GM23338 (cell line): ENCODE measurements at regions not wholly inside any gene's neighbourhood (a gene's known extent, or its start where the extent isn't known, plus 50 kb on each side); places are given as distances from the start of the nearest gene placed in this dataset.

Source experiments
- ATAC-seq: fragments of 200-7000 bp; cut with Tn5 transposase; 3 replicates; pipeline ENCODE4 v1.9.1; 2020
- DNase-seq: peaks from one replicate; pipeline ENCODE4 v3.0.0-alpha.2; 2015; ENCODE audit warnings: low spot score
- H2AFZ ChIP-seq: fragments of 200-600 bp; sonication (generic); 2 replicates; pipeline ENCODE4 v1.8.0; 2016; ENCODE audit warnings: antibody characterized with exemption, mild to moderate bottlenecking, moderate library complexity
- H3F3A ChIP-seq: fragments of 200-600 bp; sonication (generic); replicated peaks from 2 replicates; pipeline ENCODE4 v1.8.0; 2017; ENCODE audit warnings: antibody characterized with exemption, mixed run types, low read depth
- H3K27ac ChIP-seq: fragments of 200-600 bp; sonication (generic); 2 replicates; pipeline ENCODE4 v1.6.1; 2016; ENCODE audit warnings: low read depth
- H3K27me3 ChIP-seq: fragments of 200-600 bp; sonication (generic); 2 replicates; pipeline ENCODE4 v1.8.0; 2016; ENCODE audit warnings: mild to moderate bottlenecking, mixed run types, moderate library complexity; ENCODE audit not compliant: insufficient read depth
- H3K36me3 ChIP-seq: fragments of 200-600 bp; sonication (generic); 2 replicates; pipeline ENCODE4 v1.8.0; 2016; ENCODE audit warnings: mild to moderate bottlenecking; ENCODE audit not compliant: insufficient read depth
- H3K4me1 ChIP-seq: fragments of 200-600 bp; sonication (generic); 2 replicates; pipeline ENCODE4 v1.8.0; 2016; ENCODE audit warnings: mild to moderate bottlenecking, moderate library complexity; ENCODE audit not compliant: insufficient read depth
- H3K4me2 ChIP-seq: fragments of 200-600 bp; sonication (generic); 2 replicates; pipeline ENCODE4 v1.7.1; 2017; ENCODE audit warnings: mixed run types
- H3K4me3 ChIP-seq: fragments of 200-600 bp; sonication (generic); 2 replicates; pipeline ENCODE4 v1.6.1; 2016; ENCODE audit warnings: mixed run types
- H3K79me2 ChIP-seq: fragments of 200-600 bp; sonication (generic); replicated peaks from 2 replicates; pipeline ENCODE4 v1.8.0; 2017; ENCODE audit warnings: mild to moderate bottlenecking; ENCODE audit not compliant: insufficient read depth
- H3K9me2 ChIP-seq: fragments of 200-600 bp; sonication (generic); 2 replicates; pipeline ENCODE4 v1.8.0; 2017; ENCODE audit not compliant: insufficient read depth
- H4K20me1 ChIP-seq: fragments of 200-600 bp; sonication (generic); replicated peaks from 2 replicates; pipeline ENCODE4 v1.8.0; 2017; ENCODE audit warnings: mild to moderate bottlenecking; ENCODE audit not compliant: insufficient read depth
- H3K27ac Mint-ChIP-seq: 2 replicates; pipeline ENCODE4 v1.8.0; 2020; ENCODE audit warnings: inconsistent platforms, mild to moderate bottlenecking, moderate library complexity, mixed read lengths
- H3K27me3 Mint-ChIP-seq: 3 replicates; pipeline ENCODE4 v1.8.0; 2022; ENCODE audit warnings: low read depth, mild to moderate bottlenecking, moderate library complexity, mixed read lengths, inconsistent platforms; ENCODE audit not compliant: insufficient read depth, poor library complexity
- H3K36me3 Mint-ChIP-seq: 3 replicates; pipeline ENCODE4 v1.8.0; 2021; ENCODE audit warnings: low read depth, mild to moderate bottlenecking, inconsistent platforms, moderate library complexity, mixed read lengths
- H3K4me1 Mint-ChIP-seq: 3 replicates; pipeline ENCODE4 v1.8.0; 2020; ENCODE audit warnings: mild to moderate bottlenecking, inconsistent platforms, mixed read lengths
- H3K4me3 Mint-ChIP-seq: 3 replicates; pipeline ENCODE4 v1.8.0; 2021; ENCODE audit warnings: moderate library complexity, mild to moderate bottlenecking, inconsistent platforms, mixed read lengths
- H3K9me3 Mint-ChIP-seq: 3 replicates; pipeline ENCODE4 v1.8.0; 2020; ENCODE audit warnings: moderate library complexity, mild to moderate bottlenecking, inconsistent platforms, mixed read lengths
- CTCF ChIP-seq, 2 experiments: fragments of 200-600 bp in 1 of 2; sonication (generic) in 1 of 2; conservative IDR thresholded peaks; 2 replicates each; pipeline versions ENCODE4 v1.5.1 to v1.6.1; 2016 to 2017; ENCODE audit warnings: antibody characterized with exemption in 2 of 2, low read depth in 2 of 2, mild to moderate bottlenecking in 2 of 2, moderate library complexity in 1 of 2
- ETS1 ChIP-seq: IDR thresholded peaks from 2 replicates; pipeline ENCODE4 v1.6.1; 2016; ENCODE audit warnings: antibody characterized with exemption
- EZH2phosphoT487 ChIP-seq: fragments of 200-600 bp; sonication (generic); IDR thresholded peaks from one replicate; pipeline ENCODE4 v1.8.1; 2018; ENCODE audit warnings: antibody characterized with exemption; ENCODE audit not compliant: unreplicated experiment
- JUNB ChIP-seq: IDR thresholded peaks from one replicate; pipeline ENCODE4 v1.6.1; 2016; ENCODE audit warnings: antibody characterized with exemption; ENCODE audit not compliant: unreplicated experiment
- NANOG ChIP-seq: IDR thresholded peaks from 2 replicates; pipeline ENCODE4 v1.6.1; 2016; ENCODE audit warnings: antibody characterized with exemption, borderline replicate concordance
- REST ChIP-seq: IDR thresholded peaks from one replicate; pipeline ENCODE4 v1.6.1; 2018; ENCODE audit warnings: antibody characterized with exemption; ENCODE audit not compliant: unreplicated experiment
- STAT1 ChIP-seq: IDR thresholded peaks from one replicate; pipeline ENCODE4 v1.6.1; 2016; ENCODE audit warnings: antibody characterized with exemption; ENCODE audit not compliant: unreplicated experiment
- ZNF114 ChIP-seq: fragments of 250-450 bp; sonication (Bioruptor Pico); IDR thresholded peaks from 2 replicates; pipeline ENCODE4 v1.5.0; 2020; ENCODE audit warnings: mild to moderate bottlenecking, moderate library complexity
- ZNF331 ChIP-seq: fragments of 250-450 bp; sonication (Bioruptor Pico); IDR thresholded peaks from 2 replicates; pipeline ENCODE4 v1.5.0; 2020; ENCODE audit warnings: low read depth, mild to moderate bottlenecking, moderate library complexity
- ZNF462 ChIP-seq: fragments of 250-450 bp; sonication (Bioruptor Pico); IDR thresholded peaks from 2 replicates; pipeline ENCODE4 v1.5.0; 2020; ENCODE audit warnings: mild to moderate bottlenecking, moderate library complexity

- DNase-seq (no peak), ATAC-seq (no peak)
- Histone ChIP-seq H3K4me3 (no peak overlapping the region), H3K79me2 (no peaks in the 10 kb centered on the region), H3K4me1 (peaks cover 42% of the 10 kb centered on the region), H3K27me3 (no peaks in the 10 kb centered on the region), H3K4me2 (no peak overlapping the region), H3F3A (0 out of 2 replicates have a peak, but pooled peaks cover 2% of the 10 kb centered on the region), H3K27ac (no peak overlapping the region), H4K20me1 (no peaks in the 10 kb centered on the region), H3K9me2 (no peaks in the 10 kb centered on the region), H2AFZ (no peak overlapping the region), H3K36me3 (no peaks in the 10 kb centered on the region)
- Mint-ChIP-seq H3K4me1 (peaks cover 51% of the 10 kb centered on the region), H3K36me3 (no peaks in the 10 kb centered on the region), H3K4me3 (no peak overlapping the region), H3K27me3 (peaks cover 20% of the 10 kb centered on the region), H3K9me3 (no peaks in the 10 kb centered on the region; the same call in 2 of the 3 replicates), H3K27ac (no peak overlapping the region)
- TF ChIP-seq NANOG (no peak), ZNF331 (CRISPR knock-in tag) (no peak), ETS1 (no peak), ZNF114 (CRISPR knock-in tag) (no peak), ZNF462 (CRISPR knock-in tag) (no peak), CTCF (conservative IDR thresholded peaks at IDR 0.05; ENCODE audit: low read depth in 2 of 2) (no peak), EZH2phosphoT487 (no peak), STAT1 (no peak), JUNB (no peak), REST (no peak)
These were observed 107.0 kb upstream of the CASZ1 start for GRCh38 chr1:10903421-10903820.
